Activated T-cell treated with anti-CD3 and anti-CD28 coated beads, Interleukin-2, amount 50 U/mL, for 24 hours (primary cell): ENCODE measurements at regions not wholly inside any gene's neighbourhood (a gene's known extent, or its start where the extent isn't known, plus 50 kb on each side); places are given as distances from the start of the nearest gene placed in this dataset.

Source experiments
- DNase-seq: peaks from one replicate; pipeline ENCODE4 v3.0.0-alpha.2; 2020
- H3K27ac Mint-ChIP-seq: 2 replicates; pipeline ENCODE4 v1.8.0; 2020; ENCODE audit warnings: mild to moderate bottlenecking, mixed read lengths
- H3K27me3 Mint-ChIP-seq: 2 replicates; pipeline ENCODE4 v1.8.0; 2020; ENCODE audit warnings: mixed read lengths
- H3K36me3 Mint-ChIP-seq: 2 replicates; pipeline ENCODE4 v1.8.0; 2020; ENCODE audit warnings: low read depth, mixed read lengths
- H3K4me1 Mint-ChIP-seq: 2 replicates; pipeline ENCODE4 v1.8.0; 2020; ENCODE audit warnings: low read depth, mixed read lengths
- H3K4me3 Mint-ChIP-seq: 2 replicates; pipeline ENCODE4 v1.8.0; 2020; ENCODE audit warnings: mild to moderate bottlenecking, moderate library complexity, mixed read lengths
- H3K9me3 Mint-ChIP-seq: 2 replicates; pipeline ENCODE4 v1.8.0; 2020; ENCODE audit warnings: mixed read lengths

GRCh38 chr5:92371171-92371888, 988.2 kb upstream of the ARRDC3 start:
- DNase-seq: no peak
- no peaks in the 10 kb centered on the region for H3K4me1 Mint-ChIP-seq
- H3K9me3 Mint-ChIP-seq: peaks cover 3% of the 10 kb centered on the region
- no peaks in the 10 kb centered on the region for H3K36me3 Mint-ChIP-seq
- no peak overlapping the region for H3K4me3 Mint-ChIP-seq
- H3K27me3 Mint-ChIP-seq: no peaks in the 10 kb centered on the region
- no peak overlapping the region for H3K27ac Mint-ChIP-seq

- Mint-ChIP-seq H3K4me1 (no peaks in the 10 kb centered on the region), H3K9me3 (peaks cover 3% of the 10 kb centered on the region), H3K36me3 (no peaks in the 10 kb centered on the region), H3K27ac (no peak overlapping the region), H3K4me3 (no peak overlapping the region), H3K27me3 (no peaks in the 10 kb centered on the region)
- DNase-seq: no peak
Measured at GRCh38 chr5:92370032-92370431, 986.9 kb upstream of the ARRDC3 start.

- H3K36me3 Mint-ChIP-seq: no peaks in the 10 kb centered on the region
- no peak overlapping the region for H3K27ac Mint-ChIP-seq
- DNase-seq: no peak
- no peak overlapping the region for H3K4me3 Mint-ChIP-seq
- peaks cover 3% of the 10 kb centered on the region for H3K9me3 Mint-ChIP-seq
- H3K4me1 Mint-ChIP-seq: no peaks in the 10 kb centered on the region
- H3K27me3 Mint-ChIP-seq: no peaks in the 10 kb centered on the region
Measured at GRCh38 chr5:92369587-92369986, 986.5 kb upstream of the ARRDC3 start.

- H3K36me3 Mint-ChIP-seq: no peaks in the 10 kb centered on the region
- H3K27me3 Mint-ChIP-seq: no peaks in the 10 kb centered on the region
- H3K4me1 Mint-ChIP-seq: no peaks in the 10 kb centered on the region
- no peak overlapping the region for H3K27ac Mint-ChIP-seq
- DNase-seq: no peak
- H3K4me3 Mint-ChIP-seq: no peak overlapping the region
- H3K9me3 Mint-ChIP-seq: peaks cover 2% of the 10 kb centered on the region
Measured at GRCh38 chr5:92364986-92365550, 982.0 kb upstream of the ARRDC3 start.

GRCh38 chr5:92353107-92354030, 970.3 kb upstream of the ARRDC3 start:
- peaks cover 21% of the 10 kb centered on the region for H3K9me3 Mint-ChIP-seq
- no peaks in the 10 kb centered on the region for H3K36me3 Mint-ChIP-seq
- no peaks in the 10 kb centered on the region for H3K4me1 Mint-ChIP-seq
- H3K27ac Mint-ChIP-seq: no peak overlapping the region
- DNase-seq: no peak
- no peak overlapping the region for H3K4me3 Mint-ChIP-seq
- H3K27me3 Mint-ChIP-seq: no peaks in the 10 kb centered on the region

- Mint-ChIP-seq H3K36me3 (no peaks in the 10 kb centered on the region), H3K4me1 (no peaks in the 10 kb centered on the region), H3K4me3 (no peak overlapping the region), H3K27ac (no peak overlapping the region), H3K9me3 (peaks cover 9% of the 10 kb centered on the region), H3K27me3 (no peaks in the 10 kb centered on the region)
- no peak for DNase-seq
Measured at GRCh38 chr5:92337772-92338234, 954.7 kb upstream of the ARRDC3 start.

- H3K27me3 Mint-ChIP-seq: no peaks in the 10 kb centered on the region
- H3K36me3 Mint-ChIP-seq: no peaks in the 10 kb centered on the region
- H3K4me3 Mint-ChIP-seq: no peak overlapping the region
- no peak overlapping the region for H3K27ac Mint-ChIP-seq
- no peak for DNase-seq
- H3K9me3 Mint-ChIP-seq: peaks cover 9% of the 10 kb centered on the region
- H3K4me1 Mint-ChIP-seq: no peaks in the 10 kb centered on the region
Measured at GRCh38 chr5:92332039-92332438, 948.9 kb upstream of the ARRDC3 start.

- Mint-ChIP-seq H3K4me3 (no peak overlapping the region), H3K27ac (no peak overlapping the region), H3K27me3 (no peaks in the 10 kb centered on the region), H3K36me3 (no peaks in the 10 kb centered on the region), H3K9me3 (peaks cover 7% of the 10 kb centered on the region), H3K4me1 (no peaks in the 10 kb centered on the region)
- DNase-seq: no peak
Measured at GRCh38 chr5:92330365-92330764, 947.2 kb upstream of the ARRDC3 start.

- Mint-ChIP-seq H3K36me3 (no peaks in the 10 kb centered on the region), H3K9me3 (peaks cover 7% of the 10 kb centered on the region), H3K27me3 (no peaks in the 10 kb centered on the region), H3K27ac (no peak overlapping the region), H3K4me1 (no peaks in the 10 kb centered on the region), H3K4me3 (no peak overlapping the region)
- no peak for DNase-seq
Measured at GRCh38 chr5:92329759-92330158, 946.6 kb upstream of the ARRDC3 start.

GRCh38 chr5:92328584-92329259, 945.6 kb upstream of the ARRDC3 start:
- no peaks in the 10 kb centered on the region for H3K27me3 Mint-ChIP-seq
- DNase-seq: no peak
- no peaks in the 10 kb centered on the region for H3K36me3 Mint-ChIP-seq
- no peaks in the 10 kb centered on the region for H3K4me1 Mint-ChIP-seq
- H3K9me3 Mint-ChIP-seq: peaks cover 3% of the 10 kb centered on the region
- no peak overlapping the region for H3K4me3 Mint-ChIP-seq
- H3K27ac Mint-ChIP-seq: no peak overlapping the region

- no peak for DNase-seq
- no peaks in the 10 kb centered on the region for H3K4me1 Mint-ChIP-seq
- peaks cover 3% of the 10 kb centered on the region for H3K9me3 Mint-ChIP-seq
- no peaks in the 10 kb centered on the region for H3K36me3 Mint-ChIP-seq
- no peaks in the 10 kb centered on the region for H3K27me3 Mint-ChIP-seq
- H3K27ac Mint-ChIP-seq: no peak overlapping the region
- H3K4me3 Mint-ChIP-seq: no peak overlapping the region
Measured at GRCh38 chr5:92320446-92320845, 937.3 kb upstream of the ARRDC3 start.

GRCh38 chr5:92313385-92313784, 930.3 kb upstream of the ARRDC3 start:
- Mint-ChIP-seq H3K4me3 (no peak overlapping the region), H3K9me3 (no peaks in the 10 kb centered on the region), H3K36me3 (no peaks in the 10 kb centered on the region), H3K27me3 (no peaks in the 10 kb centered on the region), H3K4me1 (no peaks in the 10 kb centered on the region), H3K27ac (no peak overlapping the region)
- no peak for DNase-seq

- no peaks in the 10 kb centered on the region for H3K27me3 Mint-ChIP-seq
- H3K4me1 Mint-ChIP-seq: no peaks in the 10 kb centered on the region
- H3K4me3 Mint-ChIP-seq: no peak overlapping the region
- H3K9me3 Mint-ChIP-seq: no peaks in the 10 kb centered on the region
- no peaks in the 10 kb centered on the region for H3K36me3 Mint-ChIP-seq
- no peak for DNase-seq
- H3K27ac Mint-ChIP-seq: no peak overlapping the region
Measured at GRCh38 chr5:92309336-92309991, 926.3 kb upstream of the ARRDC3 start.

GRCh38 chr5:92308679-92309078, 925.6 kb upstream of the ARRDC3 start:
- no peak overlapping the region for H3K4me3 Mint-ChIP-seq
- no peak for DNase-seq
- no peak overlapping the region for H3K27ac Mint-ChIP-seq
- H3K36me3 Mint-ChIP-seq: no peaks in the 10 kb centered on the region
- H3K27me3 Mint-ChIP-seq: no peaks in the 10 kb centered on the region
- no peaks in the 10 kb centered on the region for H3K4me1 Mint-ChIP-seq
- no peaks in the 10 kb centered on the region for H3K9me3 Mint-ChIP-seq
